Left forelimb (tissue), 1 donor: ENCODE measurements at regions not wholly inside any gene's neighbourhood (a gene's known extent, or its start where the extent isn't known, plus 50 kb on each side); places are given as distances from the start of the nearest gene placed in this dataset.
"Not testable (repeated sequence)": the region's sequence is repeated elsewhere in the genome, so short reads cannot be mapped to it uniquely, and the experiment has no call there.

Experiments
- DNase-seq: peaks from one replicate; pipeline ENCODE4 v3.0.0-alpha.2; 2018; ENCODE audit warnings: low spot score

DNA sequence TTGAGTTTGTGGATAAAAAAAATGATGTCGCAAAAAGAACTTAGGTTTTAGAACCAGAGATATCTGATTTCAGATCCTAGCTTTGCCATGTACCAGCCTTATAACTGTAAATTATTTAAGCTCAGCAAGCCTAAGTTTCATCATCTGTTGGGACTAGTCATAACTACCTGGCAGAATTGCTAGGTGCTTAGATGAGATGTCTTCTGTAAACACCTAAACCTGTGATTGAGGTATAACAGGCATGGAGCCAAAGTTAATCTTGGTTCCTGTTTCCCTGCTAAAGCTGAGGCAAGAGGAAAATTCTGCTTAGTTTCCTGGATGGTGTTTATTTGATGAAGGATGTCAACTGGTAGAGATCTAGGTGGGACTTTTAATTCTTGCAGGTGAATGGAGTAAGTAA lies 331.3 kb upstream of the RBMS3 start:
- no peak for DNase-seq

DNA sequence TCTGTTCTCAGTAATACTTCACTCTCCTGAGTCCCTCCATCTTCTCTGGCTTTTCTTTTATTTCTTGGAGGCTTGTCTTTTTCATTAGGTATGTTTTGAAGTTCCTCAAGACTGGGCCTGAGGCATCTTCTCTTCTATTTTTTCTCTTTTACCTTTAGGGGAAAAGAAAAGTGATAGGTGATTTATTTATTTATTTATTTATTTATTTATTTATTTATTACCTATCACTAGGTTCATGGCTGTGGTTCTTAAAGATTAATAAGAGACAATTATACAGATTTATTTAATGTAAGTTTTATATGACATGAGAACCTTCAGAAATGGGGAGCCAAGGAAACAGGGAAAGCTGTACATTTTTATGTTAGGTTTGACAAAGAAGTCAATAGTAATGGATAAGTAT lies 330.3 kb upstream of the RBMS3 start:
- no peak for DNase-seq

- no peak for DNase-seq
Observed at GRCh38 chr3:28951772-28952556, 328.9 kb upstream of the RBMS3 start.

DNA sequence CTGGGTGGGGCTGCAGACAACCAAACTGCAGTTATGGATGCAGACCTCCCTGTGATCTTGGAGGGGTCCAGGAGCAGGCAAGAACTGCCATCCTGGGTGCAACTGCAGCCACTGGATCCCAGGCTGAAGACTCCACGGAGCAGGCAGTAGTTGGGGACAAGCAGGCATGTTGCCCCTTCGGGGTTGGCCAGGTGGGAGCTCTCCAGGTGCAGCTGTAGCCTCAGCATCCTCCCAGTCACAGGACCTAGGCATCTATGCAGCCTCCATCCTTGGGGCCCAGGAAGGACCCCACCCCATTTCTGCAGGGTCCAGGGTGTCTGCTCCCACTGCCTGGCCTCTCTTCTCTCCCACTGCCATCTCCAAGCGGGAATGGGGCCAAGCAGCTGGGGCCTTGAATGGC lies 322.2 kb upstream of the RBMS3 start:
- no peak for DNase-seq

- no peak for DNase-seq
Observed at GRCh38 chr3:28971156-28971555, 309.7 kb upstream of the RBMS3 start.

DNA sequence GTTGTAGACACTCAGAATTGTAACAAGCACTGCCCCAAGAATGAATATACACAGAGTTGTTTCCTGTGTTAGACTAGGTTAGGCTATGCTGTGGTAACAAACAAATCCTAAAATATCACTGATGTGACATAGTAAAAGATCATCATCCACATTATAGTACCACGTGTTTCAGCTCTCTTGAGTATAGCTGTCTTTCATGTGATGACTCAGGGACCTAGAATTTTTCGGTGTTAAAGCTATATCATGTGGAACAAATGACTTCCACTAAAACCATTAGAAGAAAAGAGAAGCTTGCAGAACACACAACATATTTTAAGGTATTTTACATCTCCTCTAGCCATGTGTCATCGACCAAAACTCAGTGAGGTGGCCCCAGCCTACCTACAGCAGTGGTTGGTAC lies 307.9 kb upstream of the RBMS3 start:
- DNase-seq = no peak

DNA sequence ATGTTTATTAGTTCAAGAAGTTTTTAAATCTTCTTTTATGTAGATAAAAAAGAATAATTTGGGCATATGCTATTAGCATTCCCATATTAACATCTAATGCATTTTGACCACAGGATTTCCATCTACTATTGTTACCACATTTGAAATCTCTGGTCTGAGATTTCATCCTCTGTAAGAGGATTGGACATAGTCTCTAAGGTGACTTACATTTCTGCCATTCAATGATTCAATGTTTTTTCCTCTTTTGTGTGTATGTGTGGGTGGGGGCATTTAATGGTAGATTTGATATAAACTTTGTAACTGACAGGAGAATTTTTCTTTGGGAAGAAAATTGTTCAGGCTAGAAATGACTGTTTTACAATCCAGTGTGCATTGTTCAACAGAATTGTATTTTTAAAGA lies 307.3 kb upstream of the RBMS3 start:
- no peak for DNase-seq

DNA sequence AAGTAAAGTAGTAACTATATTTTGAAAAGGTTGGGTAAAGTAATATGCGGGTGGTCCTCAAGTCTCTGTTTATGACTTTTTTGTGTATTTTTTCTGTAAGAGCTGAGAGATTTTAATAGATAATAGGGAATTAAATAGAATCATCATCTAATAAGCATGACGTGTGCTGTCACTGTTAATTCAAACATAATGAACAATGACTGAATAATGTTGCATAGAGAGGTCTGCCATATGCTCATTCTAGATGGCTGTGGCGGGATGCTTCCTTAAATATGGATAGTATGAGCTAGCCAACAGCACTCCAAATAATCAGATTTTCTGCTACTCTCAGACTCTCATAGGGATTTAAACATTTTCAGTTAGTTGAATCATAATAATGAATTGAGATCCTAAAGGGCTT lies 302.8 kb upstream of the RBMS3 start:
- no peak for DNase-seq

- no peak for DNase-seq
Observed at GRCh38 chr3:28980131-28980530, 300.7 kb upstream of the RBMS3 start.

GRCh38 chr3:28980631-28981030 lies 300.2 kb upstream of the RBMS3 start:
- no peak for DNase-seq

- DNase-seq = no peak
Observed at GRCh38 chr3:28982906-28983305, 298.0 kb upstream of the RBMS3 start.

- no peak for DNase-seq
Observed at GRCh38 chr3:28986922-28987321, 293.9 kb upstream of the RBMS3 start.

- no peak for DNase-seq
Observed at GRCh38 chr3:28989646-28990089, 291.2 kb upstream of the RBMS3 start.

DNA sequence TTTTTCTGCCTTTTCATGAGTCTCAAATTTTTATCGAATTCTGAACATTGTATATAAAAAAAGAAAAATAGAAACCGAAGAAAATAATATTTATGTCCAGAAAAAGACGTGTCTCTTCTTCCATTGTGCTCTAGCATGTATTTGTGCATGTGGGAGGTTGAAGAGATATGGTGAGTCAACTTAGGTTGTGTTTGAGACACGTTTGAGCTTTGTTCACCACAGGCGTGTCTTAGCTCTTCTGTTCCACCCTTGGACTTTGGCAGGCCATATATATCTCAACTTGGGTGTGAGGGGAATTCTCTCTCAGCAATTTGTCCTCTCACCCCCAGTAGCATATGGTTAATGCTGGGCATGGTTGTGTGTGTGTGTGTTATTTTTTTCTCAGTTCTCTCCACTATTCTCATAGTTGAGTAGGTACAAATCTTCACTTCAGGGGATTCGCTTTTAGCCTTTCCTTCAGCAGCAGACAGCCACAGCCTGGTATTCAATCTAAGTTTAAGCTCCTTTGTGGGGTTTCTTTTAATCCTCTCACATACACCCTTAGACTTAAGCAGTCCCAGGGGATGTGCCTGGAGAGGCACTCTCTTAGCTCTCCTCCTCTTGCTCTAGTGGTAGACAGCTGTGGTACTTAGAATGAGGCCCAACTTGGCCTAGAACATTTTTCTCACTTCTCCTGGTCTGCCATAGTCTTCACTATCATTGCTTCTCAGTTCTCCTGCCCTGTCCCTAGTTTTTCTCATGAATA lies 286.5 kb upstream of the RBMS3 start:
- DNase-seq = no peak

DNA sequence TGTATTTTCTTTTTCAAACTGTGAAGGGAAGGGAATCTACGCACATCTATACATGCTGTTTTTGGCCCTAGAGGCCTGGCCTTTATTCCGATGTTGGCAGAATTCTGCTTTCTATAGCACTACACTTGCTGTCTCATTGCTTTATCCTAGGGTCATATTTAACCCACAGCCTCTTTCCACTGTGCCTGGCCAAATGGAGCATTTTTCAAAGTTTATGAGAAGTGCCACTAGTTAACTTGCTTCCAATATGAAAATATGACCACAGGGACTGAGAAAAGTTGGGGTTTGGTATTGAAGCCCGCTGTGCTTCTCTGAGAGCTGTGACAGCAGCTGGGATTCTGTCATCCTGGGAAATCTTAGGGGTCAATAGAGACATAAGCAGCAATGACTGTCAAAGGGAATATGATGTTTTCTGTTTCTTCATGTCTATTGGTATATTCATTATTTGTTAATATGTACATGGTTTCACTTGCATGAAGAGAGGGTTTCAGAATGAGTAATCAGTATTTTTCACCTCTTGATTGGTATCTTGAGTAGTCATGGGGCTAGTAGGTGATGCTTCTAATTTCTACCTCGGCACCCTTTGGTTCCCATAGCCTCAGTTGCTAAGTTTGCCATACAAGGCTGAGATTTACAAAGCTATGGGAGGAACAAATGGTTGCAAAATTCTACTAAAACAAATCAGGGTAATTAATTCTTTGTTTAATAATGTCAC lies 275.8 kb upstream of the RBMS3 start:
- DNase-seq = no peak

GRCh38 chr3:29005862-29006261 lies 275.0 kb upstream of the RBMS3 start:
- no peak for DNase-seq

GRCh38 chr3:29011441-29011840 lies 269.4 kb upstream of the RBMS3 start:
- DNase-seq = no peak

- DNase-seq = no peak
Observed at GRCh38 chr3:29011966-29012365, 268.9 kb upstream of the RBMS3 start.

- no peak for DNase-seq
Observed at GRCh38 chr3:29022976-29023375, 257.9 kb upstream of the RBMS3 start.

DNA sequence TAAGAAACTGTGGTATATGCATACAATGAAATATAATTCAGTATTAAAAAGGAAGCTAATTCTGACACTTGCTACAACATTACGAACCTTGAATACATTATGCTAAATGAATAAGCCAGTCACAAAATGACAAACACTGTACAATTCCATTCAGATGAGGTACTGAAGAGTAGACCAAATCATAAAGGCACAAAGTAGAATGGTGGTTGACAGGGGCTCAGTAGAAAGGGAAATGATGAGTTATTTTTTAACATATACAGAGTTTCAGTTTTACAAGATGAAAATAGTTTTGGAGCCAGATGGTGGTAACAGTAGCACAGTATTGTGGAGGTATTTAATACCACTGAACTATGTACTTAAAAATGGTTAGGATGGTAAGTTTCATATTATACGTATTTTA lies 254.6 kb upstream of the RBMS3 start:
- DNase-seq = no peak

- no peak for DNase-seq
Observed at GRCh38 chr3:29026959-29027358, 253.9 kb upstream of the RBMS3 start.

DNA sequence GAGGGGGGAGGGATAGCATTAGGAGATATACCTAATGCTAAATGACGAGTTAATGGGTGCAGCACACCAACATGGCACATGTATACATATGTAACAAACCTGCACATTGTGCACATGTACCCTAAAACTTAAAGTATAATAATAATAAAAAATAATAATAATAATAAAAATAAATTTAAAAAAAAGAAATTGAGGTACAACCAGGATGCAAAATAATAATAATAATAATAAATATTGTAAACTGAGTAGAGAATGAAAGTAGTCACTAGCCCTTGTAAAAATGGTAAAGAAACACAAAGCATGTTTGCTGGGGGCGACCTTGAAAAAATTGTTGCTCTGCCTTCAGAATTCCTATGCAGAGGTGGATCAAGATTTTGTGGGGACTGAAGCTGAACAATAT lies 249.7 kb upstream of the RBMS3 start:
- not testable (repeated sequence) for DNase-seq

DNA sequence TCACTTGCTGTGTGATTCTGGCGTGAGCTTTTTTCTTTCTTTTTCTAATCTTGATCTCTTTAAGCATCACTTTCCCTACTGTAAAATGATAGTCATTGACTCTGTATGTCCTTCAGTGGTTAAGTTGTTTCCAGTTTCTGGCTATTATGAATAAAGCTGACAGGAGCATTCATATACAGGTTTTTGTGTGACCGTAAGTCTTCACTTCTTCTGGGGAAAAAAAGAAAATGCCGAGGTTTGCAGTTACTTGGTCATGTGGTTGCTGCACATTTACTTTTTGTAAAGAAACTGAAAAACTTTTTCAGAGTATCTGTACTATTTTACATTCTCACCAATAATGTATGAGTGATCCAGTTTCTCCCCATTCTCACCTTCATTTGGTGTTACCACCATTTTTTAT lies 247.4 kb upstream of the RBMS3 start:
- DNase-seq = no peak
